CD4-positive, alpha-beta T cell (primary cell): ENCODE measurements at regions not wholly inside any gene's neighbourhood (a gene's known extent, or its start where the extent isn't known, plus 50 kb on each side); places are given as distances from the start of the nearest gene placed in this dataset.
"Not testable (repeated sequence)": the region's sequence is repeated elsewhere in the genome, so short reads cannot be mapped to it uniquely, and the experiment has no call there.

Source experiments
- ATAC-seq: fragments of 200-7000 bp; cut with Tn5 transposase; one replicate; pipeline ENCODE4 v1.10.0; 2022; ENCODE audit warnings: mild to moderate bottlenecking; ENCODE audit not compliant: poor library complexity
- CTCF ChIA-PET: fragments of 350-600 bp; sonication (Branson Sonifier 250); formaldehyde crosslinking; loops from one replicate; lab custom pipeline; 2021; ENCODE audit warnings: antibody characterized with exemption, inconsistent platforms; lab: Charles Lee
- POLR2A ChIA-PET: fragments of 350-600 bp; sonication (Branson Sonifier 250); formaldehyde crosslinking; loops from one replicate; lab custom pipeline; 2021; ENCODE audit warnings: antibody characterized with exemption, inconsistent platforms; lab: Charles Lee
- DNase-seq, 14 experiments: peaks; one replicate each; pipeline ENCODE4 v3.0.0-alpha.2; 2013 to 2020; ENCODE audit warnings: mixed read lengths in 2 of 14
- H3K27ac ChIP-seq, 2 donors: one replicate each; pipeline versions ENCODE4 v1.5.1 to v1.7.0; 2013; ENCODE audit warnings: low read length in 2 of 2, low read depth in 1 of 2, mild to moderate bottlenecking in 1 of 2
- H3K27me3 ChIP-seq, 2 experiments: 1 replicate in 1 of 2; 2 replicates in 1 of 2; pipeline versions ENCODE4 v1.6.1 to v1.7.0; 2013; ENCODE audit warnings: low read length in 2 of 2, control low read depth in 1 of 2, mild to moderate bottlenecking in 1 of 2, moderate library complexity in 1 of 2; ENCODE audit not compliant: insufficient read depth in 2 of 2, control insufficient read depth in 1 of 2
- H3K36me3 ChIP-seq: one replicate; pipeline ENCODE4 v1.6.1; 2013; ENCODE audit warnings: low read length, control low read depth; ENCODE audit not compliant: insufficient read depth
- H3K4me1 ChIP-seq: one replicate; pipeline ENCODE4 v1.6.1; 2013; ENCODE audit warnings: low read length, control low read depth; ENCODE audit not compliant: insufficient read depth
- H3K4me3 ChIP-seq: one replicate; pipeline ENCODE4 v1.5.1; 2013; ENCODE audit warnings: mild to moderate bottlenecking, low read length, moderate library complexity
- H3K9me3 ChIP-seq, 2 experiments: 1 replicate in 1 of 2; 2 replicates in 1 of 2; pipeline versions ENCODE4 v1.6.1 to v1.7.0; 2013; ENCODE audit warnings: low read length in 2 of 2, mild to moderate bottlenecking in 2 of 2, control low read depth in 1 of 2, moderate library complexity in 1 of 2; ENCODE audit not compliant: control insufficient read depth in 1 of 2, insufficient read depth in 1 of 2
- H3K27ac Mint-ChIP-seq: one replicate; pipeline ENCODE4 v1.8.0; 2020; ENCODE audit warnings: mixed read lengths
- H3K27me3 Mint-ChIP-seq: one replicate; pipeline ENCODE4 v1.8.0; 2021; ENCODE audit warnings: mixed read lengths
- H3K36me3 Mint-ChIP-seq: one replicate; pipeline ENCODE4 v1.8.0; 2021; ENCODE audit warnings: low read depth, mixed read lengths
- H3K4me1 Mint-ChIP-seq: one replicate; pipeline ENCODE4 v1.8.0; 2021; ENCODE audit warnings: low read depth, mixed read lengths
- H3K4me3 Mint-ChIP-seq: one replicate; pipeline ENCODE4 v1.8.0; 2020; ENCODE audit warnings: mild to moderate bottlenecking, mixed read lengths
- H3K9me3 Mint-ChIP-seq: one replicate; pipeline ENCODE4 v1.8.0; 2020; ENCODE audit warnings: mixed read lengths
- CTCF ChIP-seq: fragments of 200-600 bp; IDR thresholded peaks from one replicate; pipeline ENCODE4 v1.8.0; 2022; ENCODE audit warnings: antibody characterized with exemption, mild to moderate bottlenecking
- intact Hi-C, 2 experiments: fragments of 100-400 bp; cut with DNase I in 1 of 2; cut with micrococcal nuclease in 1 of 2; formaldehyde crosslinking; loops; one replicate each; pipeline versions ENCODE4 v1.15.1 to v1.9.0; 2023 to 2025; cut with DNase I, micrococcal nuclease

- ChIA-PET CTCF (interaction anchor here (0.6 kb wide), 1 partner anchor 10 kb away, joined by 4 read pairs; no protein-coding TSS in a partner anchor), POLR2A (no interaction called here)
- no peaks in the 10 kb centered on the region for H3K36me3 ChIP-seq
- no peaks in the 10 kb centered on the region for H3K4me1 ChIP-seq
- H3K4me3 Mint-ChIP-seq = no peak overlapping the region
- intact Hi-C loops = no loop called here
- H3K36me3 Mint-ChIP-seq = no peaks in the 10 kb centered on the region
- H3K9me3 Mint-ChIP-seq = no peaks in the 10 kb centered on the region
- no peak for ATAC-seq
- H3K9me3 ChIP-seq = peaks cover 0 to 4% of the 10 kb centered on the region in 2 experiments
- TF ChIP-seq CTCF = no peak
- H3K4me3 ChIP-seq = no peak overlapping the region
- no peak overlapping the region for H3K27ac ChIP-seq
- no peaks in the 10 kb centered on the region for H3K27me3 Mint-ChIP-seq
- H3K27ac Mint-ChIP-seq = no peak overlapping the region
- no peaks in the 10 kb centered on the region for H3K27me3 ChIP-seq
- no peak for DNase-seq
- no peaks in the 10 kb centered on the region for H3K4me1 Mint-ChIP-seq
Measured at GRCh38 chr12:88856201-88856600, 275.9 kb upstream of the KITLG start.

- Histone ChIP-seq H3K27me3 (no peaks in the 10 kb centered on the region), H3K27ac (no peak overlapping the region), H3K4me3 (no peak overlapping the region), H3K36me3 (no peaks in the 10 kb centered on the region), H3K9me3 (peaks cover 0 to 4% of the 10 kb centered on the region in 2 experiments), H3K4me1 (no peaks in the 10 kb centered on the region)
- H3K4me1 Mint-ChIP-seq = no peaks in the 10 kb centered on the region
- H3K27me3 Mint-ChIP-seq = no peaks in the 10 kb centered on the region
- ATAC-seq (no peak), DNase-seq (no peak)
- H3K4me3 Mint-ChIP-seq = no peak overlapping the region
- no peak for TF ChIP-seq CTCF
- no peaks in the 10 kb centered on the region for H3K36me3 Mint-ChIP-seq
- no peak overlapping the region for H3K27ac Mint-ChIP-seq
- H3K9me3 Mint-ChIP-seq = no peaks in the 10 kb centered on the region
- CTCF ChIA-PET = no interaction called here
- intact Hi-C loops = no loop called here
- POLR2A ChIA-PET = no interaction called here
Measured at GRCh38 chr12:88855301-88855700, 275.0 kb upstream of the KITLG start.

GRCh38 chr12:88854260-88854659 lies 274.0 kb upstream of the KITLG start:
- no peaks in the 10 kb centered on the region for H3K36me3 ChIP-seq
- no peaks in the 10 kb centered on the region for H3K4me1 ChIP-seq
- H3K4me1 Mint-ChIP-seq = no peaks in the 10 kb centered on the region
- H3K36me3 Mint-ChIP-seq = no peaks in the 10 kb centered on the region
- no peaks in the 10 kb centered on the region for H3K27me3 ChIP-seq
- H3K9me3 Mint-ChIP-seq = no peaks in the 10 kb centered on the region
- ATAC-seq = no peak
- intact Hi-C loops = no loop called here
- no peaks in the 10 kb centered on the region for H3K27me3 Mint-ChIP-seq
- no peak overlapping the region for H3K27ac ChIP-seq
- CTCF ChIA-PET = no interaction called here
- peaks cover 0 to 4% of the 10 kb centered on the region in 2 experiments for H3K9me3 ChIP-seq
- H3K27ac Mint-ChIP-seq = no peak overlapping the region
- no peak for DNase-seq
- H3K4me3 Mint-ChIP-seq = no peak overlapping the region
- TF ChIP-seq CTCF = no peak
- H3K4me3 ChIP-seq = no peak overlapping the region
- POLR2A ChIA-PET = no interaction called here

- H3K27me3 ChIP-seq, intact Hi-C loops, H3K27me3 Mint-ChIP-seq, H3K9me3 ChIP-seq, POLR2A ChIA-PET, CTCF ChIA-PET, H3K9me3 Mint-ChIP-seq, H3K36me3 Mint-ChIP-seq, H3K4me3 Mint-ChIP-seq, H3K36me3 ChIP-seq, H3K4me1 ChIP-seq, H3K4me3 ChIP-seq, ATAC-seq, H3K27ac Mint-ChIP-seq, DNase-seq, H3K27ac ChIP-seq, H3K4me1 Mint-ChIP-seq: not testable (repeated sequence)
Measured at GRCh38 chr12:88847246-88847645, 267.0 kb upstream of the KITLG start.
